ENCODE measurements at regions not wholly inside any gene's neighbourhood (a gene's known extent, or its start where the extent isn't known, plus 50 kb on each side); places are given as distances from the start of the nearest gene placed in this dataset.

DNA sequence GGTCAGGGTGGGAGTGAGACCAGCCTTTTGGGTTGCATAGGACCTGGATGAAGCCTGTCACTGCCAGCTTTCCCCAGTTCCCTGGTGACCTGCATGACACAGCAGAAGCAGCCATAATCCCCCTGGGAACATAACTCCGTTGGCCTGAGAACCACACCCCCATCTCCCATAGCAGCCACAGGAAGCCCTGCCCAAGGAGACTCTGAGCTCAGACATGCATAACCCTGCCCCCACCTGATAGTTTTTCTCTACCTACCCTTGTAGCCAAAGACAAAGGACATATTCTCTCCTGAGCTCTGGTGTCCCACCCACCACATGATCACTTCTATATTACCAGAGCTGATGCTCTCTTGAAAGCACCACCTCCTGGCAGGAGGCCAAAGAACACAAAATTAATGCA lies 413.5 kb upstream of the HTR2A start:
- DNase-seq: no peak

DNA sequence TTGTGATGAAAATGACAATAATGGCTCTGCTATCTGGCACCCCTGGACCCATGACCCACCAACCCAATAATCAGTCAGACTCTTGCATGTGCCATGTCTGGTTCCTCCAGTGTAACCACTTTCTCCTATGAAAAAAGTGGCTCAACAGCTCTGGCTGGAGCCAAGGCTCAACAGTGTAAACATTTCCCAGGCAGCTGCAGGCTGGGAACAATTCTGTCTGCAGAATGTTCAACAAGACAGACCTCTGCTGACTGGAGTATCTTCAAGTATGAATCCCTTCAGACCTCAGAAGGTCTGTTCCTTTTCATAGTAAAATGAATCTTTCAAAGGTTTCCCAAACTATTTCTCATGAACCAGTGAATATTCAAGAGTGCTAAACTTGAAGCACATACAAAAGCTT lies 410.1 kb upstream of the HTR2A start:
- no peak for DNase-seq

DNA sequence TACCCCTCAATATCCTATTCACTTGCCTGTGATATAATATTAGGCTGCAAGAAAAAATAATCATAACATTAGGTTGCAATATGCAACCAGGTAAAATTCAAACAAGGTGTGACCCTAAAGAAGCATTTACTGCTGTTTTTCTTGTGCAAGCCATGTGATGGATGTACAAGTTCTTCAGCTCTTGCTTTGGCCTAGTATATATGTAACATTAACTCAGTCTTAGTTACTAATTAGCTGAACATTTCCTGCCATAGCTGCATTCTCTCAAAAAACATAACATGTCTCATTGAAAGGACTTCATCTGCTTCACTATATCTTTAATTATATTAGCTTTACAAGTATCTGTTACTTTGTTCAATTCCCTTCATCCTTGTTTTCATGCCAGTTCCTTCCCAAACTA lies 406.8 kb upstream of the HTR2A start:
- DNase-seq: no peak

DNA sequence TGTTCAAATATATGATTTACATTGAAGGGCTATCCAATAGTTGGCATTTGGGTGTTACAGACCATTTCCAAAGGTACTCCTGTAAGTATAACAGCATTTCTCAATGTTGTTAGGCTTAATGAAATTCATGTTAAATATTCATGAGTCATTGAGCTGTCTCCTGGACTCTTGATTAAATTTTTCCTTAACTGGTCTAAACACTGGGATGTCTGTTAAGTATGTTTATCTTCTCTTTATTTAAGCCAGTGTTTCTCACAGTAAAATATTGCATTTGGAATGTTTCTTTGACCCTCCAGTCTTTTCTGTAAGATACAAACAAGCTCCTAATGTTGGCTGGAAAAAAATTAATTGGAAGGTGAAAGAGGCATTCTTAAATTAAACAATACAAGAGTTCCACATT lies 402.5 kb upstream of the HTR2A start:
- no peak for DNase-seq

DNA sequence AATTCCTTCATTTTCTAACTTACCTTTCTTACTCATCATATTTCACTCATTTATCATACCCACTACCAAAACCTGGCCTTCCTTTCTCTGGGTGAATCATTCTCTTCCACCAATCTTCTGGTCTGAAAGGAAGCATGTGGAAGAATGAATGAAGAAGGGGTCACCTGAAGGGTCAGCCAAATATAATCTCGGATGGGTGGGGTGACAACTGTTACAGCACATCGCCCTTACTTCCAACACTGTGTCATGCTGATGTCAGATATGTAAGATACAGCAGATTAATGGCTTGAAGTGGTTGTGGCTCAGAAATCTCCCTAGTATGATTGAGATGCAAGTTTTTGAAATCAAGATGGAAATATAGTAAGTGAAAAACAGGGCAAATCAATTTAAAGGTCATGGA lies 401.7 kb upstream of the HTR2A start:
- DNase-seq: no peak

DNA sequence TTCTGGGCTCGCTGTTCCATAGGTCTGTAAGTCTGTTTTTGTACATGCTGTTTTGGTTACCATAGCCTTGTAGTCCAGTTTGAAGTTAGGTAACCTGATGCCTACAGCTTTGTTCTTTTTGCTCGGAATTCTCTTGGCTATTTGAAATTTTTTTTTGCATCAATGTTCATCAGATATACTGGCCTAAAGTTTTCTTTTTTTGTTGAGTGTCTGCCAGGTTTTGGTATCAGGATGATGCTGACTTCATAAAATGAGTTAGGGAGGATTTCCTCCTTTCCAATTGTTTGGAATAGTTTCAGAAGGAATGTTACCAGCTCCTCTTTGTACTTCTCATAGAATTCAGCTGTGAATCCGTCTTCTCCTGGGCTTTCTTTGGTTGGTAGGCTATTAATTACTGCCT lies 397.8 kb upstream of the HTR2A start:
- DNase-seq: no peak

DNA sequence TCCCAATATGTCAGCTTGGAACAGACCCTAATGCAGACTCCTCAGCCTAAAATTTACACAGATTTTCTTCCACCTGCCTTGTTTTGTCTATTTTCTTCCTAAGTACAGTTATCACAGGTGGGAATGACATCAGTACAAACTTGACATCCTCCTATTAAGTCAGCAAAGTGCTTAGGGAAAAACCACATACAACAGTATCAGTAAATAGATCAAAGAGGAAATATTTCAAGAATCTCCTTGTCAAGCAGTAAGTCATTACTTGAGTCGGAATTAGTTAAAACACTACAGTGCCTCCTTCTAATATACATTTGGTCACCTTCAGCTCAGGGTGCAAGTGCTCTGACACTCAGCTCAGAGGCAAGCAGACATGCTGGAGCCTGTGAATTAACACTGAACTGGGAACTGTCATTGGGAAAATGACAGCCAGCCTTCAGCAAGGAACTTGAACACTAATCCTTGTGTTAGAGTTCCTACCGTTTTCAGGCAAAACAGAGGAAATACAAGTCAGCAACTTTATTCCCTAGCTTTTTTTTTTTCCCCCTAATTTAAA lies 394.3 kb upstream of the HTR2A start:
- no peak for DNase-seq

DNA sequence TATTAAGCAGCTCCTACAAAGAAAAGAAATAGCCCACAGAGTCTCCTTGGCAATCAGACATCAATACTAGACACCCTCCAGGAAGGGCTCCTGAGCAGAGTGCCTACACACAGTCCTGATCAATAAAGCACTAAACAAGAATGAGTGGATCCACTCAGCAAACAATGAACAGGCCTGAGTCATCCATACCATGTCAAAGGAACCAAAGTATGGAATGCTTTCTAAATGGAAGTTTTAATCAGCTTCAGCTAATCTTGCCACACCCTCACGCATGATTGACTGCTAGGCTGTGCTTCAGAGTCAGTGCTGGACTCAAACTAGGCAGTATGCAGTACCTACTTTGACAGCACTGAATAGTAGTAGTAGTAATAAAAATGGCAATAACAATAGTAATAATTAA lies 392.7 kb upstream of the HTR2A start:
- DNase-seq: no peak

DNA sequence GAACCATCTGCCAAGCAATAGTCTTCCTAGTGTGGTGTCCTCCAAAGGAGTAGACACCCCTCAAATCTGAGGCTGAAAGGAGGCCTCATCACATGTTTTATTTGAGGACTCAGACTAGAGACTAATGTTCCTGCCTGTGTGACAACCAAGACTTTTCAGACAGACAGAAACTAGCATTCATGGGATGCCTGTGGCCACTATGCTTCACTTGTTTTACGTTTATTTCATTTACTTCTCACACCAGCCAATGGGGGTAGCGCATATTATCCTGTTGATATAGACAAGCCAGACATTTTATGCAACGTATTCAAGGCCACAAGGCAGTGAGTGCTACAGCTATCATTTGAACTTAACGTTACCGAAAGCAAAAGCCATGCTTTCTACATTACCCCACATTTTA lies 391.7 kb upstream of the HTR2A start:
- DNase-seq: no peak

DNA sequence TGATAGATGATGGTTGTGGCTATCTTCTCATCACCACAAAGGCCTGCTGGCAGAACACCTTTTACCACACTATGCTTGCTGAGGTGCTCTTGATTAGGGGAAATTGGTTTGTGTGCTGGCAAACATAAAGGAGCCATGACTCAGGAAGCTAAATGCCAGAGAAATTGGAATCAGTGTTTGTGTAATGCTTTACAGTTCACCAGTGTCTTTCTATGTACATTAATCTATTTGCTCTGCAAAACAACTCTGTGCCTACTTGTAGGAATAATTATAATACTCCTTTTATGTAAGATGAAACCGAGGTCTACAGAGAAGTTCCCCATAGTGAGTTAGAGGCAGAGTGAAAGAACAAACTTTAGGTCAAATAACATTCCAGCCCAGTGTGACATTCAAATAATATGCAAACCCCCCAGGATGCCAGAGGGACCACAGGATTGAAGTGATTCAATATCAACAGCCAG lies 390.5 kb upstream of the HTR2A start:
- no peak for DNase-seq

DNA sequence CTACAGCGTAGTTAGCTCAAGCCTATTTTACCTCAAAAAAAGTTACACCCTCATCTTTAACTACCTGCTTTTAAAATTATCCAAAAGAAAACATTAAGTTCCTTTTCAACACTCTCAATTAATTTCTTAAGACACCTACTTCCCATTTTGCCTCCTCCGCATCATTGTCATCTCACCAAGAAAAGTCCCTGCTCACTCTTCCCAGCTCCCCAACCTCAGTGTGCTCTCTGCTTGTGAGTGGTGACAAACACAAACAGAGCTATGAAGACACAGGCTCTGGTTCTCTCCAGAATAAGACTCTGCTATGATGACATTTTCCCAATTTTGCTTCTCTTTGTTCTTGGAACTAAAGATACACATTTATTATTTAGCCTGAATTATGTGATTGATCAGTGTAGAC lies 385.1 kb upstream of the HTR2A start:
- no peak for DNase-seq

DNA sequence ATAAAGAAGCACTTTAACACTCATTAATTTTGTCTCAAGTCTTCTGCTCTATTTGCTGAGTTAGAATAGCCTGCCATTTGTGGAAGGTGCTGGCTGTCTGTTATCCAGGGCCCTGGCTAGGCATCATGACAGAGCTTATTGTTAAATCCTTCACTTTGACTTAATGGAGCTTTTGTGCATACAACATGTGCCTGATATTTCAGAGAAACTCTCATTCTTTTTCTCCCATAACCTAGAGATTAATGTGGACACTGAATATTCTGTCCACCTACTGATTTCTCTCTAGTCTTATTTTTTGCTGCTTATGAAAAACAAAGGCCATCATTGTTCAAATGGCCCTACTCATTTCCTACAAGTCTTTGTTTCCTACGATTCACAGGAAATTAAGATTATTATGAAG lies 383.1 kb upstream of the HTR2A start:
- DNase-seq: no peak

DNA sequence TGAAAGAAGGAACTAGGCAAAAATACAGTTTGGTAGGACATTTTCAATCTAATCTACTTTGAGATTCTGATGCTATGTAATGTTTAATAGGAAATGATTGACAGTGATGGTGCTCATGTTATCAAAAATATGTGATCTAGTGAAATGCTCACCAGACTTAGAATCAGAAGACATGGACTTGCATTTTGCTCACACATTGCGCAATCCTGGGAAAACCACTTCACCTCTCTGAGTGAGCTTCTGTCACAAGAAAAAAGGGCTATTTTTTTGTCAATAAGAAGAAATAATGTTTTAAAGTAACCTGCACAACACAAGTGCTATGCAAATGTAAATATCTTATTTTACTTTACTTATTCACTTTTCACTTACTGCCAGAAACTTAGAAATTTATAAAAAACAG lies 380.9 kb upstream of the HTR2A start:
- no peak for DNase-seq

DNA sequence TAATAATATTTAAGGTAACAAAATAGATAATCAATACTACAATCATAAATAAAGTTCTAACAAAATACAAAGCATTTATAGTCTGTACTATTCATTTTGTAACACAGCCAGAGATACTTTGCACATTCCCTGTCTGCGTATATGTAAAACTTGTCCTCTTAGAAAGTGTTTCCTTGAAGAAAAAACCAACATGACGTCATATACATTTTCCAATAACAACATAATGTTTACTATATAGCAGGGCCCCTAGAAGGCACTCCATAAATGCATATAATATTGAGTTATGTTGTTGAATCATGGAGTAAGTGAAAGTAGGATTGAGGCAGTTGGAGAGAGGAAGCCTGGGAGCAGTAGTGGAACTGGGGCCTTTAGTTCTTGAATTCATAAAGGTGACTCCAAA lies 371.4 kb upstream of the HTR2A start:
- no peak for DNase-seq

DNA sequence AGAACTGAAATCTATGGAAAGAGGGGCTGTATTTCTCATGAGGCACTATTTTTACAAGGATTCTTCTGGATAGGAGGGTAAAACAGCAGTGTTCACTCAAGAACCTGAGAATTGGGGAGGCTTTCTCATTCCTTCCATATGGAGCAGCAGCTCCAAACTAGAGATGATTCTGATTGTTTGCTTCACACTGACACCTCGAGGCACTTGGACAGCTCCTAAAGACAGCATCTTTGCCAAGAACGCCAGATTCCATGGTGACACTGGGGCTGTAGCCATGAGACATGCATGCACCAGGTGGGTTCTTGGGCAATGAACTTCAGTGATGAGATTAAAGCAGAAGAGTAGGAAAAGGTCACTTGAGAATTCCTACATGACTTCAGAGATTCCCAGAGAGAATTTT lies 361.5 kb upstream of the HTR2A start:
- DNase-seq: no peak

DNA sequence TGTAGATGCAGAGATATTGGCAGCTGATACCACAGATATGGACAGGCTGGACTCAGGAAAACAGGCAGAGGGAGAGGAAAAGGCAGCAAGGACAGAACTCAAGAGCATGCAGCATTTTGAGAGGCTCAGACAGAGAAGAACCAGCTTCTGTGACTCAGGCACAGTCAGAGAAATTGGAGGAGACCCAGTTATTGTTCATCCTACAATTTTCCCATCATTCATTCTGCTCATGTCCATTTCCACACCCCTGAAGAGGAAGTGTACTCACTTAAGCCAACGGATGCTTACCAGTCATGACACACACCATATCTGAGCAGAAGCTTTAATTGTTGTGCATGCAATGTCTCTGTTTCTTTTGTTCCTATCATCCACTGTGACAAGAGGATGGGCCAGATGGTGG lies 359.8 kb upstream of the HTR2A start:
- no peak for DNase-seq

DNA sequence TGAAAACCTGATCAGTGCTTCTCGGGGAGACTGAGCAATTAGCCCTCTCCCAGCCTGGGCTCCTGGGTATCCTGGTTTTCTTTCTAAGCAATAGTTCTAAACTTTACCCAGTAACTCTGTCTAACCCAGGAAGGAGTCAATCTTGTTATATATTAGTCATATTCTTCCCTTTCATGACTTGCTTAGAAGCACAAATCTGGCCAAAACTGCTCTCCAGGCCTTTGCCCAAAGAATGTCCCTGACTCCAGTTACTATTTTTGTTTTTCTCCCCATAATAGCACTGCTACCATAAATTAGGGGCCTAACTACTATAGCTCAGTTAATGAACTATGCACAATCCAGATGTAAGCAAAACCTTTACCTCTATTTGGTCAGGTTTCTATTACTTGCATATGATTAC lies 355.8 kb upstream of the HTR2A start:
- no peak for DNase-seq

DNA sequence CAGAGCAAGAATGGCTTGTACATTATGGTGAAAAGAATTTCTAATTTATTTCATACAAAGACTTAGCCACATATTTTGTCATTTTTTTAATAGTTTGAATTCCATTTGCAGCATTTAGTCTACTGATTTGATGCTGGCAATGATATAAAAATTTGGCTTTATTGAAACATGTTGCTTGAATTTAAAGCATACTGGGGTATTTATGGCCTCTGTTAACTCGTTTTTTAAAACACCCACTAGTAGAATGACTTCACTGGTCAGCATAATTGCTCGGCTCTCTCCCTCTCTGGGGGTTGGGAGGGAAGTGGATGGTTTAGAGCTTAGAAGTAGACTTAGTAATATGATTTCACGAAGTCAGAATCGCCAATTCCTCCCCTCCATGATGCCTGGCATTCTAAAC lies 354.9 kb upstream of the HTR2A start:
- no peak for DNase-seq

DNA sequence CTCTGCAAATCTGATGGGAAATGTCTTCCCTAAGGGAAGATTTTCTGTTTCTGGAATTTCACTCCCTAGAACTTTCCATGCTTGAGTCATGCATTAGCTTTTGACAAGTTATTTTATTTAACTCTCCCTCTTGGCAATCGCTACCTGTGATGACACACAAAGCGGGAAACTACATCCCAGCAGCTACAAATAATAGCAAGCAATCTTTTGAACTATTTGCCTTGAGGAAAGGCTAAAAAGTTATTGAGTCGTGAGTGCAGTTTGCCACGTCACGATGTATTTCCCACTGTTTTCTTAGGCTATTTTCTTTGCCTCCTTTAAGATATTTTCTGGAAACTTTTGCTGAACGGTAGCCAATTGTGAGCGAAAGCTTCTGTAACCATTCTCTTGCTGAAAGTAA lies 353.3 kb upstream of the HTR2A start:
- DNase-seq: no peak

DNA sequence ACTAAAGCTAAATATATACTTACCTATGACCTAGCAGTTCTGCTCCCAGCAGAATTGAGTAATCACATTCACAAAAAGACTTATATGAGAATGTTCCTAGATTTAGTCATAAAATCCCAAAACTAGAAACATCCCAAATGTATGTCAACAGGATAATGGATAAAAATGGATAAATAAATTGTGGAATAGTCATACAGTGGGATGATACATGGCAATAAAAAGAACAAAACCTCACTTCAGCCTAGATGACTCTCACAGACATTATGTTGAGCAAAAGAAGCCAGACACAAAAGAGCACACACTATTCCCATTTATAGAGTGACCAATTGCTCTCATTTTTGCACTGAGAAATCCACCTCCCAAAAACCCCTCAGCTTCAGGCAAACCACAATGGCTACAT lies 352.4 kb upstream of the HTR2A start:
- no peak for DNase-seq

DNA sequence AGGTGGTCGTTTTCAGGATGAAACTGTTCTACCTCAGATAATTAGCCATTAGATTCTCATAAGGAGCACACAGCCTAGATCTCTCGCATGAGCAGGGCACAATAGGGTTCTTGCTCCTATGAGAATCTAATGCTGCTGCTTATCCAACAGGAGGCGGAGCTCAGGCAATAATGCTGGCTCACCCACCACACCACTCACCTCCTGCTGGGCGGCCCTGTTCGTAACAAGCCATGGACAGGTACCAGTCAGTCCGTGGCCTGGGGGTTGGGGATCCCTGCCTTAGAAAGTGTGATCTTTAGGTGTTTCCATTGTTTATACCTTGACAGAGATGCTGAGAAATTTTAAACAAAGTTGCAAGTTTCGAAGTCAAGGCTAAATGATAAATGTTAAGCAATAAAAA lies 344.6 kb upstream of the HTR2A start:
- no peak for DNase-seq

DNA sequence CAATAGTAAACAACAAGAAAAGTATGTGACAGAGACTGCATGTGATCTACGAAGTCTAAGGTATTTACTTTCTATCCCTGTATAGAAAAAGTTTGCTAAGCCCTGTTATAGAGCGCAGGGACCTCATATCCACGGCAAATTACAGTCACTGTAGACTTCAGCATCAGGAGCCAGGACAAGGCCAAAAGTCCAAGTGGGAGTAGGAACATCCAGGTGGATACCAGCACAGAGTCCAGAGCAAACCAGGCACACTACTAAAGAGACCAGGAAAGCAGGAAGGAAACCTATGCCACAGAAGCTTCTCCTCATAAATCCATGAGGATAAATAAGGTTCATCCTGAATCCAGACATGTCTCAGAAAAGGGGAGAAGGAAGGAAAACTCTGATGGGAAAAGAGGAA lies 342.2 kb upstream of the HTR2A start:
- no peak for DNase-seq

DNA sequence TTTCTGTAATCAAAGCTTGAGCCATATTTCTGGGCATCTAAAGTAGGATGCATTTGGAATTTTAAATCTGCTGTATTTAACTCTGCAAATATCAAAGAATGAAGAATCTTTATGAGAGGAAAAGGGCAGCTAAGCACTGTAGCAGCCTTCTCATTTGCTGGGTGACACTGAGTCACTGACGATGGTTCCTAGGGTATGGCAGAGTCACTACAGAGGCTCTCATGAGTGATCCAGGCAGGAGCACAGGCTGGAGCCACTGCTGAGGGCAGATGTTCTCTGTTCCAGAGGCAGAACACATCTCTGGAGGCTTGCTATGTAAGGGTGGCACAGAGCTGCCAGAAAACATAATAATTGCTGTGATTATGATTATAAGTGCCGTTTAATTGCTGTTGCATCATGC lies 340.7 kb upstream of the HTR2A start:
- no peak for DNase-seq

DNA sequence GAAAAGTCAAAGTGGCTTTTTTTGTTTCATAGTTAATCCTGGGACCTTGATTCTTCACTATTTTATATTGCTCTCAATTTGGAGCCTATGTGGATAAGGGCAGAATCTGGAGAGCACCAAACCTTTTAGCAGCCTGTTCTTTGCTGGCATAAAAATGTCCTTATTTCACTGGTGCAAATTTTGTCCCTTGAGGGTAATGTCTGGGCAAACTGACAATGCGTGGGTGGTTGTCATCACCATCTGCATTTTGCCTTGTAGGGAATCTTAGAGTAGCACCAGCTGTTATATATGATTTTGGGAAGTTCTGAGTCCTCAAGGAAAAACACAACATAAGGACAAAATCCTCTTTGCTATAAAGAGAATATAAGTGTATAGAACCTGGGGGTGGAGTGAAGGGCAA lies 336.9 kb upstream of the HTR2A start:
- DNase-seq: no peak

DNA sequence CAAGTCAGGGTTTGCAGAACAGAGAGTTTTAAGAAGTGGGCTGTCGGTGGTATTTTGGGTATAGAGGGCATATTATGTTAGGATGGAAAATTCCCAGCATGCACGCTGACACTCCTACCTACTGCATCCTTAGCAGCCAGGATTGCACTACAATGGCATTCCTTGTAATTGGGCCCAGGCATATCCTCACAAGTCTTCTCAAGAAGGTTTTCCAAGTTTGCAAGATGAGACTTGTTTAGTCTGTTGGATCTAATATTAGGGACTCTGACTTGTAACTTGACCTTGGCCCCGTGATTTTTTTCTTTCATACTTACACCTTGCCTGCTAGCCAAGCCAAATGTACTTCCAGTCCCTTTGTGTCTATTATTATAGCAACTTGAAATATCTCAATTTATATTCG lies 335.7 kb upstream of the HTR2A start:
- DNase-seq: no peak

DNA sequence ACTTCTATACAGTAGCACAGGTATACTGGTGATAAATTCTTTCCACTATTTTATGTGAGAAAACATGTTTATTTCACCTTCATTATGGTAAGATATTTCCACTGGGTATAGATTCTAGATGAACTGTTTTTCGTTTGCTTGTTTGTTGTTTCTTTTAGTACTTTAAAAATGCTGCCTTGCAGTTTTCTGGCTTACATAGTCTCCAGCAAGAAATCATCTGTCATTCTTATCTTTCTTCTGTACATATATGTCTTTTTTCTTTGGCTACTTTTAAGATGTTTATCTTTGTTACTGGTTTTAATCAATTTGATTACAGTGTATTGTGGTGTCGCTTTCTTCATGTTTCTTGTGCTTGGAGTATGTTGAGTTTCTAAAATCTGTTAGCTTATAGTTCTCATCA lies 333.3 kb upstream of the HTR2A start:
- DNase-seq: no peak

Measured in amniotic stem cell (primary cell).